ENCODE measurements at regions not wholly inside any gene's neighbourhood (a gene's known extent, or its start where the extent isn't known, plus 50 kb on each side); places are given as distances from the start of the nearest gene placed in this dataset.
A peak's percentile ranks its signal among the peaks of the same experiment; 100 is the strongest.
"Not testable (repeated sequence)": the region's sequence is repeated elsewhere in the genome, so short reads cannot be mapped to it uniquely, and the experiment has no call there.

DNA sequence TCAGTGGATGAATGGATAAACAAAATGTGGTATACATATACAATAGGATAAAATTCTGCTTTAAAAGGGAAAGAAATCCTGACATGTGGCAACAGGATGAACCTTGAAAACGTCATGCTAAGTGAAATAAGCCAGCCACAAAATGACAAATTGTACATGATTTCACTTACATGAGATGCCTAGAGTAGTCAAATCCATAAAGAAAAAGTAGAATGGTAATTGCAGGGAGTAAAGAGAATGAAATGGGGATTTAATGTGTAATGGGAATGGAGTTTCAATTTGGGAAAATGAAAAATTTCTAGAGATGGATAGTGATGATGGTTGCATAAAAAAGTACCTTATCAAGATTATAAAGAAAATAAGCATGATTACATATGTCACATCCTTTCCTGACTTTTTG lies 1489.2 kb upstream of the C9orf72 start:
- no peak for DNase-seq

- DNase-seq: no peak
Observed at GRCh38 chr9:29063031-29063430, 1489.8 kb upstream of the C9orf72 start.

GRCh38 chr9:29066141-29066640 lies 1492.9 kb upstream of the C9orf72 start:
- no peak for DNase-seq

DNA sequence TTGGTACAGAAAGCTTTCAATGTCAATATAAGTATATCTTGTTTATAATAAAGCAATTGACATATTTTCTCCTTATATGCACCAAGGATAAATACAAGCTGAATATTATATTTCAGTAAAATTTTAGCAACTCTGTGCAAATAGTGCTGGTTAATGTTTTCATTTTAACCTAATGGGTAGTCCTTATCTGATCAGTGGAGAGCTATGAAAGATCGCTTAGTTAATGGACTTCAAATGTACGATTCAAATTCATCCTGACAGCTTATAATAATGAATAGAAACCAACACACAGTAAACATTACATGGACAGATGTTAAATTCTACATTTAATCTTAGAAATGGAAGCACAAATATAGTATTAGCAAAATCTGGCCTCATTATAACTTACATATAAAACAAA lies 1495.2 kb upstream of the C9orf72 start:
- DNase-seq: no peak

- DNase-seq: no peak
Observed at GRCh38 chr9:29069376-29069775, 1496.1 kb upstream of the C9orf72 start.

- DNase-seq: no peak
Observed at GRCh38 chr9:29078063-29078666, 1504.9 kb upstream of the C9orf72 start.

DNA sequence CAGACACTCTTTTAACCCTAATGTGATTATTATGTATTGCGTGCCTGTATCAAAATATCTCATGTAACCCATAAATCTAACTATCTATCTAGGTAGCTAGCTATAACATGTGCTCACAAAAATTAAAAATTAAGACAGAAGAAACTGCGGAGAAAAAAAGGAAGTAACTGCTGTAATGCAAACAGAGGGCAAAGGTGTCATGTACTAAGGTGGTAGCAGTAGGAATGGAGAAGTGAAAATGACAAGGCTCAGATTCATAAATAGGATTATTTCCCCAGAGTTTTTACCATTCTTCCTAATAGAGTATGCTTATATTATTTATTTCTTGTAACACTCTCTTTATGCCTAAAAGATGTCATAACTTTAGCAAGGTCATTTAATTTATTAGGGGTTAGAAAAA lies 1527.5 kb upstream of the C9orf72 start:
- no peak for DNase-seq

- DNase-seq: not testable (repeated sequence)
Observed at GRCh38 chr9:29104166-29104565, 1530.9 kb upstream of the C9orf72 start.

- no peak for DNase-seq
Observed at GRCh38 chr9:29118555-29118954, 1545.3 kb upstream of the C9orf72 start.

DNA sequence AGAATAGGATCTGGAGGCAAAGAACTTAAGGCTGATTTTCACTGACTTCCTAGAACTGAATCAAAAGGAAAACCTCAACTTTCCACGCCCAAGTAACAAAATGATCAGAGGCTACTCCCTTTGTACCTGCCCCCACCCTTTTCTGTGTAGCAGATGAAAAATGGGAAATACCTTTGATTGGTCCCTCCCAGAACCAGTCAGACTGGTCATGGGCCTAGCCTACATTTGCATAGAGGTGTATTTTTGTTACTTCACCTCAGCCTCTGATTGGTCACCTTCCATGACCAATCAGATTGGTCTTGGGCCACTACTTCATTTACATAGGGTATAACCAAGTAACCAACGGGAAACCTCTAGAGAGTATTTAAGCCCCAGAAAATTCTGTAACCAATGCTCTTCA lies 1553.5 kb upstream of the C9orf72 start:
- DNase-seq: no peak

DNA sequence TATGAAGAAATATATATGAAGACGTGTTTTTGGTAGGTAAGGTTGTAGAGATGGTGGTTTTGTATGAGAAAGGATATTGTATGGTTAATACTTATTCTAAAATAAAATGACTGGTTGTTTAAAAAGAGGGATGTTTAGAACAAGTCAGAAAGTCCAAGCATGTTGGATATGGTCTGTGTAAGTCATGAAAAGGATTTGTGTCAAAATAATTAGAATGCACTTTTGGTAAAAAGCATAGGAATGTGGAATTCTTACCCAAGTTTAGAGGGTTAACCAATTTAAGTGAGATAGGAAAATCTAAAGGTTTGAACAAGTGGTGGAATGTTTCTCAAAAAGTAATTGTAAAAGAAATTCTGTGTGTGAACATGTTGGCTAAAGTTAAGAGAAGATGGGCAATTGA lies 1556.5 kb upstream of the C9orf72 start:
- peak; percentile 8 for DNase-seq

- DNase-seq: peak; percentile 36
Observed at GRCh38 chr9:29144476-29144875, 1571.2 kb upstream of the C9orf72 start.

DNA sequence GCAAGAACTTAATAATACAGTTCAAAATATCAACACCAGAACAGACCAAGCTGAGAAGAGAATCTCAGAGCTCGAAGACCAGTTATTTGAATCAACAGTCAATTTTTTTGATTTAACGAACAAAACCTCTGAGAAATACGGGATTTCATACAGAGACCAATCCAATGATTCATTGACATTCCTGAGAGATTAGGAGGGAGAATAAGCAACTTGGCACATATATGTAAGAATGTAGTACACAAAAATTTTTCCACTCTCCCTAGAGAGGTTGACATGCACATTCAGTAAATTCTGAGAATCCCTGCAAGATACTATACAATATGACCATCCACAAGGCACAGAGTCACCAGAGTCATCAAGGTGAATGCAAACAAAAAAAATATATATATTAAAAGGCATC lies 1577.3 kb upstream of the C9orf72 start:
- no peak for DNase-seq

GRCh38 chr9:29160763-29161353 lies 1587.6 kb upstream of the C9orf72 start:
- DNase-seq: no peak

GRCh38 chr9:29174136-29174535 lies 1600.9 kb upstream of the C9orf72 start:
- no peak for DNase-seq

DNA sequence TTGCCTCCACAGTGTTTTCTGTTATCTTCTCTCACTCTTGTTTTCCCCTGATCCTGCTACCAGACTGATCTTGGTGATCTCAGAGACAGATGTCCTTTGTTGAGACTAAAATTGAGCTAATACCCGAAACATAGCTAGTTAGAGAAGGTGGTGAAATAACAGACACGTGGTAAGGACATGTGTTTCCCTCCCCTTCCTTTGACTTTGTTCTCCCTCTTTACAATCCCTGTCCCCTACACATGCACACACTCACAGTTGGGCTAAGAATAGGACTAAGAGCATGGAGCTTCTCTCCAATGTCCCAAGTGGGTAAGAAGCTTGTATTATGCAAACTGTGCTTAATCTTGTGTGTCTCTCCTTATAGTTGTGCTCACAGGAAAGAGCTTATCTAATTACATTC lies 1603.0 kb upstream of the C9orf72 start:
- no peak for DNase-seq

DNA sequence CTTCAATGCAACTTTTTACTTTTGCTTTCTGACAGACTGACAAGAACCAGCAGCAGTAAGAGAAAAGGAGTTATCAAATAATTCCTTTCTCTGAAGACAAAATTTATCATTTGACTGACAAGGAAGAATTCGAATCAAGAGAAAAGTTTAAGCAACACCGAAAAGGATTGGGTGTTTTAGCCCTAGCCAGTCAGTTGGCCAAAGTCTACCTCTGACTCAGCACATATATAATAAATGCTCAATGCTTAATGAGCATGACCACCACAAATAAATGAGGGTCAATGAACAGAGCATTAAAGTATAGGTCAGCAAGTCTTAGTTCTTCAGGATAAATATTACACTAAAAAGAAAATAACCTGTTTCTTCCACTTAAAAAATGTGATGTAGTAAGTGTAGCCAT lies 1603.5 kb upstream of the C9orf72 start:
- DNase-seq: no peak

DNA sequence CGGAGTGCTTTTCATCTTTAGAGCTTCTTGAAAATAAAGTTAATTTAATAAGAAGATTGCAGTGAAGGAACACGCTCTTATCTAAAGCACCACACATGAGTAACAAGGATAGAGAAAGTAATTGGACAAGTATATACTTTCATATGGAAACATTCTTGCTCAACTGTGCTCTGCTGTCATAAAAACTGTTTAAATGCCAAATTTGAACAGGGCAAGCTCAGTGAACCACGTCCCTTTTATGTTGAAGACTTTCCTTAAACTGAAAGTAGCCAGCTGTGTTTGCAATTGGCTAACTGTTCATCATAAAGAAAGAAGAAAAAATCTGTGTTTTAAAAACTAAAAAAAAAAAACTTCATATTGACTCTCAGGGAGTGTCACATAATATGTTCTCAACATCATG lies 1610.7 kb upstream of the C9orf72 start:
- DNase-seq: no peak

DNA sequence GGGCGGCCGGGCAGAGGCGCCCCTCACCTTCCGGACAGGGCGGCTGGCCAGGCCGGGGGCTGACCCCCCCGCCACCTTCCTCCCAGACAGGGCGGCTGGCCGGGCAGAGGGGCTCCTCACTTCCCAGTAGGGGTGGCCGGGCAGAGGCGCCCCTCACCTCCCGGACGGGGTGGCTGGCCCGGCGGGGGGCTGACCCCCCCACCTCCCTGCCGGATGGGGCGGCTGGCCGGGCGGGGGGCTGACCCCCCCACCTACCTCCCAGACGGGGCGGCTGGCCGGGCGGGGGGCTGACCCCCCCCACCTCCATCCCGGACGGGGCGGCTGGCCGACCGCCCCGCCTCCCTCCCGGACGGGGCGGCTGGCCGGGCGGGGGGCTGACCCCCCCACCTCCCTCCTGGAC lies 1615.5 kb upstream of the C9orf72 start:
- not testable (repeated sequence) for DNase-seq

- not testable (repeated sequence) for DNase-seq
Observed at GRCh38 chr9:29189221-29189620, 1615.9 kb upstream of the C9orf72 start.

DNA sequence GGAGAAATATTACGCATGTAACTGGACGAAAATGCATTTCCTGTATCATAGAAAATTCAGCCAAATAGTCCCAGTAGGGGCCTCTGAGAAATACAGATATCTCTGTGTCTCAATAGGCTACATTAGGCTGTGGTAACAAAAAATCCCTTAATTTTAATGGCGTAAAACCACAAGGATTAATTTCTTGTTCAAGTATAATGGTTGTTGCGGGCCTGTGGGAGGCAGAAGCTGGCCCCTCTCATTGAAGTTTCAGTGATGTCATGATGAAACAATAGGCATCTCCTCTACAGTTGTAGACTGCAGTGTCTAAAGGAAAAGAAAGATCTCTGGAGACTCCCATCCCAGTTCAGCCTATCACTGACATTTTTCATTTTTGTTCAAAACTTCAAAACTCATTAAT lies 1625.6 kb upstream of the C9orf72 start:
- no peak for DNase-seq

DNA sequence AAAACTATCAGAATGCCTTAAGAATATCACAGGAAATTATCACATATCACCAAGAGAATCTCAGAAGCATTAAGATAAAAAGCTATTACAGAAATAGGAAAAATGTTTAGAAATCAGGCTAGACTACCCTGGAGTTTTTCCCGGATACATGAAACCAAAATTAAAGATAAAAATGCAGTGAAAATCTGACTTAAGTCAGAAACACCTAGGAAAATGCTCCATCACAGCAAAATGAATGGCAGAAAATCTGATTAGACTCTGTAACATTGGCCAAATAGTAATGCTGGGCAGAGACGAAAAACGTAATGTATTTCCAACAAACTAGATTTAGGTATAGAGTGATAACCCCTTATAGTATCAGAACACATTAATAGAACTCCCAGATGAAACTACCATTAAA lies 1626.7 kb upstream of the C9orf72 start:
- no peak for DNase-seq

DNA sequence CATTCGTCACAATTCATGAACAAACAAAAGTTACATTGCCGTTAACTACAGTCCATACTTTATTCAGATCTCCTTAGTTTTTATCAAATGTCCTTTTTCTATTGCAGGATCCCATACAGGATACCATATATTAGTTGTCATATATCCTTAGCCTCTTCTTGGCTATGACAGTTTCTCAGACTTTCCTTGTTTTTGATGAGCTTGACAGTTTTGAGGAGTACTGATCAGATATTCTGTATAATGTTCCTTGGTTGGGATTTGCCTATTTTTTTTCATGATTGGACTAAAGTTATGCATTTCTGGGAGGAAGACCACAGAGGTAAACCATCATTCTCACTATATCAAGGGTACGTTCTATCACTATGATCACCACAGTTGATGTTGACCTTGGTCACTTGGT lies 1627.4 kb upstream of the C9orf72 start:
- no peak for DNase-seq

DNA sequence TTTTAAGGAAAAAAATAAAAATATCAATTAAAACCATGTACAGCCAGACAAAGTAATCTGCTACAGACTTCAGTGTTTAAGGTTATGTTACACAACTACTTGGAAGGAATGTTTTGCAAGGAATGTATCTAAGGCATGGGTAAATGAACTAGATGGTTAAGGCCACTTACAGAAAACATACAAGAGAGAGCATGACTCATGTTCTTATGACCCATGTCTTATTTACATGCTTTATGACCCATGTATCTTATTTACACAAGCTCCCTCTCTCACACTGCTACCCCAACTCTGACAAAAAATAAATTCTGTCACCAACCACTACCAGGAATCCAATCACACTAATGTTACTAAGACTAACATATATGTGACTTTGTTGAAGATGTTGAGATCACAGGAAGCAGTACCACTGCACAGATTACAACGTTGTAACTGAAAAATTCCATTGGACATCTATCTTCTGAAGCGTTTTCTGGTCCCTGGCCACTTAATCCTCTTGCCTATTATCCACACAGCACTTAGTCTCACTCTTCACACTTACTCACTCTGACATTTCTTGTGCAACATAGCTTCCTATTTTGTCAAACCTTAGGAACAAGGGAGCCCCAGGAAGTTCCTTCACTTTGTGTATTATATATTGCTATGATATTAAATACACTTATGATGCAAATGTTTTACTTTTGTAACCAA lies 1630.1 kb upstream of the C9orf72 start:
- DNase-seq: no peak

Data from COR-L47 (cell line).